Activated CD4-positive, alpha-beta T cell treated with anti-CD3 and anti-CD28 coated beads, Interleukin-2, amount 50 U/mL, for 48 hours (primary cell): ENCODE measurements at regions not wholly inside any gene's neighbourhood (a gene's known extent, or its start where the extent isn't known, plus 50 kb on each side); places are given as distances from the start of the nearest gene placed in this dataset.
"Not testable (repeated sequence)": the region's sequence is repeated elsewhere in the genome, so short reads cannot be mapped to it uniquely, and the experiment has no call there.

Experiments used
- DNase-seq, 2 experiments: peaks; one replicate each; pipeline ENCODE4 v3.0.0-alpha.2; 2020

- DNase-seq = no peak
Measured at GRCh38 chr2:125925891-125926546, 729.9 kb upstream of the GYPC start.

- no peak for DNase-seq
Measured at GRCh38 chr2:125935559-125935958, 720.4 kb upstream of the GYPC start.

GRCh38 chr2:125942585-125943424, 713.2 kb upstream of the GYPC start:
- DNase-seq = no peak

GRCh38 chr2:125959047-125959446, 696.9 kb upstream of the GYPC start:
- DNase-seq = no peak

GRCh38 chr2:125961739-125962138, 694.2 kb upstream of the GYPC start:
- no peak for DNase-seq

GRCh38 chr2:125979886-125980285, 676.1 kb upstream of the GYPC start:
- no peak for DNase-seq

- no peak for DNase-seq
Measured at GRCh38 chr2:125983364-125983763, 672.6 kb upstream of the GYPC start.

GRCh38 chr2:126029316-126029715, 626.6 kb upstream of the GYPC start:
- no peak for DNase-seq

GRCh38 chr2:126038861-126039260, 617.1 kb upstream of the GYPC start:
- no peak for DNase-seq

- DNase-seq = no peak
Measured at GRCh38 chr2:126041391-126042047, 614.4 kb upstream of the GYPC start.

GRCh38 chr2:126042089-126042488, 613.9 kb upstream of the GYPC start:
- DNase-seq = no peak

GRCh38 chr2:126048719-126049118, 607.2 kb upstream of the GYPC start:
- no peak for DNase-seq

GRCh38 chr2:126049461-126049860, 606.5 kb upstream of the GYPC start:
- DNase-seq = no peak

- DNase-seq = no peak
Measured at GRCh38 chr2:126050991-126051736, 604.8 kb upstream of the GYPC start.

- not testable (repeated sequence) for DNase-seq
Measured at GRCh38 chr2:126051737-126052240, 604.2 kb upstream of the GYPC start.

GRCh38 chr2:126059379-126059778, 596.6 kb upstream of the GYPC start:
- no peak for DNase-seq

GRCh38 chr2:126085011-126085795, 570.8 kb upstream of the GYPC start:
- no peak for DNase-seq

GRCh38 chr2:126100962-126101361, 555.0 kb upstream of the GYPC start:
- DNase-seq = no peak

- no peak for DNase-seq
Measured at GRCh38 chr2:126106006-126106405, 550.0 kb upstream of the GYPC start.

- no peak for DNase-seq
Measured at GRCh38 chr2:126107883-126108282, 548.1 kb upstream of the GYPC start.

- DNase-seq = no peak
Measured at GRCh38 chr2:126115975-126116374, 540.0 kb upstream of the GYPC start.

- DNase-seq = no peak
Measured at GRCh38 chr2:126117886-126118285, 538.1 kb upstream of the GYPC start.
